ENCODE measurements at regions not wholly inside any gene's neighbourhood (a gene's known extent, or its start where the extent isn't known, plus 50 kb on each side); places are given as distances from the start of the nearest gene placed in this dataset.
"Not testable (repeated sequence)": the region's sequence is repeated elsewhere in the genome, so short reads cannot be mapped to it uniquely, and the experiment has no call there.

GRCh38 chr7:12002428-12002827 lies 170.4 kb upstream of the THSD7A start:
- no peak for DNase-seq (ENCODE audit: low read depth in 3 of 3, low spot score in 2 of 3)

- no peak for DNase-seq (ENCODE audit: low read depth in 3 of 3, low spot score in 2 of 3)
Observed at GRCh38 chr7:12004581-12004980, 172.6 kb upstream of the THSD7A start.

GRCh38 chr7:12007576-12007975 lies 175.6 kb upstream of the THSD7A start:
- DNase-seq (ENCODE audit: low read depth in 3 of 3, low spot score in 2 of 3), result no peak

GRCh38 chr7:12013983-12014382 lies 182.0 kb upstream of the THSD7A start:
- DNase-seq (ENCODE audit: low read depth in 3 of 3, low spot score in 2 of 3), result no peak

GRCh38 chr7:12016439-12016838 lies 184.4 kb upstream of the THSD7A start:
- DNase-seq (ENCODE audit: low read depth in 3 of 3, low spot score in 2 of 3), result no peak

- DNase-seq (ENCODE audit: low read depth in 3 of 3, low spot score in 2 of 3), result no peak
Observed at GRCh38 chr7:12017046-12017445, 185.0 kb upstream of the THSD7A start.

GRCh38 chr7:12022011-12022410 lies 189.1 kb upstream of the TMEM106B start:
- DNase-seq (ENCODE audit: low read depth in 3 of 3, low spot score in 2 of 3), result not testable (repeated sequence)

- DNase-seq (ENCODE audit: low read depth in 3 of 3, low spot score in 2 of 3), result no peak
Observed at GRCh38 chr7:12025246-12025645, 185.8 kb upstream of the TMEM106B start.

GRCh38 chr7:12028508-12028907 lies 182.6 kb upstream of the TMEM106B start:
- no peak for DNase-seq (ENCODE audit: low read depth in 3 of 3, low spot score in 2 of 3)

- DNase-seq (ENCODE audit: low read depth in 3 of 3, low spot score in 2 of 3), result no peak
Observed at GRCh38 chr7:12030116-12030515, 181.0 kb upstream of the TMEM106B start.

- no peak for DNase-seq (ENCODE audit: low read depth in 3 of 3, low spot score in 2 of 3)
Observed at GRCh38 chr7:12031186-12031585, 179.9 kb upstream of the TMEM106B start.

GRCh38 chr7:12031638-12032037 lies 179.5 kb upstream of the TMEM106B start:
- DNase-seq (ENCODE audit: low read depth in 3 of 3, low spot score in 2 of 3), result no peak

- no peak for DNase-seq (ENCODE audit: low read depth in 3 of 3, low spot score in 2 of 3)
Observed at GRCh38 chr7:12032146-12032545, 178.9 kb upstream of the TMEM106B start.

- not testable (repeated sequence) for DNase-seq (ENCODE audit: low read depth in 3 of 3, low spot score in 2 of 3)
Observed at GRCh38 chr7:12043457-12043856, 167.6 kb upstream of the TMEM106B start.

GRCh38 chr7:12052211-12052610 lies 158.9 kb upstream of the TMEM106B start:
- DNase-seq (ENCODE audit: low read depth in 3 of 3, low spot score in 2 of 3), result no peak

GRCh38 chr7:12053561-12053960 lies 157.5 kb upstream of the TMEM106B start:
- no peak for DNase-seq (ENCODE audit: low read depth in 3 of 3, low spot score in 2 of 3)

- no peak for DNase-seq (ENCODE audit: low read depth in 3 of 3, low spot score in 2 of 3)
Observed at GRCh38 chr7:12054830-12055229, 156.3 kb upstream of the TMEM106B start.

- no peak for DNase-seq (ENCODE audit: low read depth in 3 of 3, low spot score in 2 of 3)
Observed at GRCh38 chr7:12056381-12056780, 154.7 kb upstream of the TMEM106B start.

GRCh38 chr7:12056977-12057376 lies 154.1 kb upstream of the TMEM106B start:
- no peak for DNase-seq (ENCODE audit: low read depth in 3 of 3, low spot score in 2 of 3)

- DNase-seq (ENCODE audit: low read depth in 3 of 3, low spot score in 2 of 3), result no peak
Observed at GRCh38 chr7:12062062-12062461, 149.0 kb upstream of the TMEM106B start.

GRCh38 chr7:12064586-12065127 lies 146.4 kb upstream of the TMEM106B start:
- no peak for DNase-seq (ENCODE audit: low read depth in 3 of 3, low spot score in 2 of 3)

GRCh38 chr7:12066004-12066403 lies 145.1 kb upstream of the TMEM106B start:
- DNase-seq (ENCODE audit: low read depth in 3 of 3, low spot score in 2 of 3), result no peak

GRCh38 chr7:12066521-12066920 lies 144.6 kb upstream of the TMEM106B start:
- no peak for DNase-seq (ENCODE audit: low read depth in 3 of 3, low spot score in 2 of 3)
